ENCODE measurements at regions not wholly inside any gene's neighbourhood (a gene's known extent, or its start where the extent isn't known, plus 50 kb on each side); places are given as distances from the start of the nearest gene placed in this dataset.
"Not testable (repeated sequence)": the region's sequence is repeated elsewhere in the genome, so short reads cannot be mapped to it uniquely, and the experiment has no call there.

DNA sequence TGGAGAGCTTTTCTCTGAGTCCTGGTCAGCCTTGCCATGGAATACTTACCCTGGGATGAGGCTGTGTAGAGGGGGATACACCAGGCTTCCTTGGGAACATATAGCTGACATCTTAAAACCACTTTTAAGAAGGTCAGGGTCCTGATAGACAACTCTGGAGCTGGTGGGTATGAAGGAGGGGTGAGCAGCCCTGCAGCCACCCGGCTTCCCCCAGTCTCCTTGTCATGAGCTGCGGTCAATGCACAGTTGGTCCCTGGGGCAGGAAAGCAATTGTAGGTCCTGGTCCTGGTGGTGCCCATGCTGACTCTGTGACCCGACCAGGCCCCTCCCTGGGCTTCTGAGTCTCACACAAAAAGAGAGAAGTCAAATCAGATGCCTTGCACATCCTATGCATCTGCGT, 63.6 kb downstream of the MRPL36 start:
- Mint-ChIP-seq H3K4me3 (no peak overlapping the region), H3K27me3 (ENCODE audit: insufficient read depth) (peaks cover 23% of the 10 kb centered on the region), H3K9me3 (peaks cover 4% of the 10 kb centered on the region), H3K27ac (no peak overlapping the region), H3K4me1 (ENCODE audit: low read depth) (no peaks in the 10 kb centered on the region), H3K36me3 (ENCODE audit: low read depth) (no peaks in the 10 kb centered on the region)
- intact Hi-C loops (cut with micrococcal nuclease) = no loop called here
- DNase-seq (ENCODE audit: low spot score) = no peak

DNA sequence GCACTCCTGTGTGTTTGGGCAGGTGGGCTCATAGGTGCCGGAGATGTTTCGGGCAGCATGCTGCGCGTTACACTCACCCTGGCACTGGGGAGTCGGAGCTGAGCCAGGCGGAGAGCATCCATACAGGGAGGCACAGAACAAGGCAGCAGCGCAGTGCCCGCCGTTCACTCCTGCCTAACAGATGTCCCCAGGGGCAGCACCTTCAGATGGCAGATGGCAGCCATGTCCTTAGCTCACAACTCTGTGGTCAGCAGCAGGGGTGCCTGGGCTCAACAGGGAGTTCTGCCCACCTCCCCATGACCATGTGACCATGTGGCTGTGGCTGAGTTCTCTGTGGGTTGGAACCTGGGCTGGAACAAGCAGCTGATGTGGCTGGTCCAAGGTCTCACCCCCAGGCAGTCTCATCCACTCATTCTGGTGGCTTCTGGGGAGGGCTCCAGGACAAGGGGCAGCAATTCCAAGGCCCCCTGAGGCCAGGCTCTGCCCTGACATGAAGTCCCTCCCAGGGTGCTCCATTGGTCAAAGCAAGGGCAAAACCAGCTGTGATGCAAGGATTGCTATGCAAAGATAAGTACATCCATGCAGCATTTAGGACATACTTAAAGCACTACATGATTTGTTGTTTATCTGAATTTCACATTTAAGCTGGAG, 64.2 kb downstream of the MRPL36 start:
- Mint-ChIP-seq H3K27me3 (ENCODE audit: insufficient read depth) (peaks cover 17% of the 10 kb centered on the region), H3K27ac (no peak overlapping the region), H3K36me3 (ENCODE audit: low read depth) (no peaks in the 10 kb centered on the region), H3K4me1 (ENCODE audit: low read depth) (no peaks in the 10 kb centered on the region), H3K4me3 (no peak overlapping the region), H3K9me3 (no peaks in the 10 kb centered on the region)
- DNase-seq (ENCODE audit: low spot score) = no peak
- intact Hi-C loops (cut with micrococcal nuclease) = no loop called here

DNA sequence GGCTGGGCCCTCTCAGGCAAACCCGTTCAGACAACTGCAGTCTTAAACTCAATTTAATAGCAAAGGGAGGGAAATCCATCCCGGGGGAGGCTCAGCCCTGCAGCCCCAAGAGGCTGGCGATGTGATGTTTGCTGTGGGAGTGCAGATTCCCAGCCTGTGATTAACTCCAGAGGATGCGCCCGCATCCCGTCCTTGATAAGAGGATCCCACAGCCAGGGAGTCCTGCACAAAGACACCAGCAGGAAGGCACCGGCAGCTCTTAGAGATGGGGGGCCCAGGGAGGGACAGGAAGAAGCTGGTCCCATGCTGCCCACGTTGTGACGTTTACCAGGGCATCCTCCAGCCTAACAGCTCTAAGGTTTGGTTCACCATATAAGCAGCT, 64.7 kb downstream of the MRPL36 start:
- Mint-ChIP-seq H3K4me3 (no peak overlapping the region), H3K36me3 (ENCODE audit: low read depth) (no peaks in the 10 kb centered on the region), H3K27me3 (ENCODE audit: insufficient read depth) (peaks cover 12% of the 10 kb centered on the region), H3K4me1 (ENCODE audit: low read depth) (no peaks in the 10 kb centered on the region), H3K27ac (no peak overlapping the region), H3K9me3 (no peaks in the 10 kb centered on the region)
- intact Hi-C loops (cut with micrococcal nuclease) = no loop called here
- DNase-seq (ENCODE audit: low spot score) = no peak

DNA sequence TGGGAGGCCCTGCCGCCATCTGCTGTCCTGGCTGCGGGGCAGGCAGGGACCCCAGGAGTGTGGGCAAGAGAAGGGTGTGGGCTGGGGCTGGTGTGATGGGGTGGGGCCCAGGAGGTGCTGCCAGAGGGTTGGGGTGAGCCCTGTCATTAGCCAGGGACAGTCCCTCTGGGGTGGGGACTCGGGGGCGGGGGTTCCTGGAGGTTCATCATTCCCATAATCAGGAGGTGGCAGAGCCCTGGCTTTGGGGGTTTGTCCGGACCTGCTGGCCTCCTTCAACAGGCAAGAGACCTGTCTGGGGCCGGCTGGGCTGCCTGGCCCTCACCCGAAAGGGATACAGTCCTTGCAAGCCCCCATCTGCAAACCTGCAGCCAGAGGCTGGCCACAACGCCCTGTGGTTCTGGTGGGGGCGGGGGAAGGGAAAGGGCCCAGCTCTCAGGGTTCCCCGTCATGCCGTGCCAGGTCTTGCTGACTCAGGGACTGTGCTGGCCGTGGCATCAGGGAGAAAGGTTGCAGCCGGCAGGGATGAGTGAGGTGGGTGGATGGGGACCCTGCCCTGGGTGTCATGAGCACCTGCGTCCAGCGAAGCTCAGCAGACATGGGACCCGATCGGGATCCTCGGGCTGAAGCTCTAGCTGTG, 65.2 kb downstream of the MRPL36 start:
- intact Hi-C loops (cut with micrococcal nuclease) = no loop called here
- no peak overlapping the region for H3K27ac Mint-ChIP-seq
- H3K36me3 Mint-ChIP-seq (ENCODE audit: low read depth) = no peaks in the 10 kb centered on the region
- peaks cover 7% of the 10 kb centered on the region for H3K27me3 Mint-ChIP-seq (ENCODE audit: insufficient read depth)
- no peak overlapping the region for H3K4me3 Mint-ChIP-seq
- no peak for DNase-seq (ENCODE audit: low spot score)
- H3K9me3 Mint-ChIP-seq = no peaks in the 10 kb centered on the region
- H3K4me1 Mint-ChIP-seq (ENCODE audit: low read depth) = no peaks in the 10 kb centered on the region

DNA sequence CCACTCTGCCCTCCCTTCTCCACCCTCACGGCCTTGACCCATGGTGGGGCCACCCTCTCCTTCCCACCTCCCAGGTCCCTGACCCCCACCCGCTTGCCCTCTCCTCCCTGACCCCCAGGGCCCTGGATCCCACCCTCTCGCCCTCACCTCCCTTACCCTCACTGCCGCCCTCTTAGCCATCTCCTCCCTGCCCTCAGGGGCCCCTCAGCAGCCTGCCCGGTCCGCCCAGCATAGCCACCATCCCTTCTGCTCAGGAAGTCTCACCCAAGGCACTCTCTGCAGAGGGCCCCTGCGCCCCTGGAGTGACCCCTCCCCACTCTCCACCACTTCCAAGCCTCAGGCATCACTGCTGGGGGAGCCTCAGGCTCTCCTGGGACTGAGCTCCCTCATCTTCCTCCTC, 66.3 kb downstream of the MRPL36 start:
- intact Hi-C loops (cut with micrococcal nuclease) = no loop called here
- H3K27me3 Mint-ChIP-seq (ENCODE audit: insufficient read depth) = no peaks in the 10 kb centered on the region

DNA sequence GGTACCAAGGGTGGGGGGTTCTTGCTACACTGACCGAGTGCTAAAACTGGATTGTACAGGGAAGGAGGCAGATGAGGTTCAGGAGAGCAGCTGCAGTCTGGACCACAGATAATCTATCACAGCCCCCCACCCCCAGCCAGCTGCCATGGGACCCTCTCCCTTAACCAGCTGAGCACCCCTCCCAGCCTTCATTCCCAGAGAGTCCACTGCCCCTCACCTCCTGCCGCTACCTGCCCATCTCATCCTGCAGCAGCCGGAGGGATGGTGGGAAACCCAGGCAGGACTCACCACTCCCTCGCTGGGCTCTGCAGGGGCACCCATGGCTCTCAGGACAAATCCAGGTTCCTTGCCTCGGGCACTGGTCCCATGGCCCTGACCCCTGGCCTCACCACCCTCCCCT, 66.7 kb downstream of the MRPL36 start:
- no peaks in the 10 kb centered on the region for H3K36me3 Mint-ChIP-seq (ENCODE audit: low read depth)
- intact Hi-C loops (cut with micrococcal nuclease) = no loop called here
- no peak for DNase-seq (ENCODE audit: low spot score)

More for the DNA sequence above, 66.3 kb downstream of the MRPL36 start:
- Mint-ChIP-seq H3K4me1 (ENCODE audit: low read depth) (no peaks in the 10 kb centered on the region), H3K9me3 (no peaks in the 10 kb centered on the region), H3K27ac (no peak overlapping the region), H3K4me3 (no peak overlapping the region), H3K36me3 (ENCODE audit: low read depth) (no peaks in the 10 kb centered on the region)
- DNase-seq (ENCODE audit: low spot score) = no peak

DNA sequence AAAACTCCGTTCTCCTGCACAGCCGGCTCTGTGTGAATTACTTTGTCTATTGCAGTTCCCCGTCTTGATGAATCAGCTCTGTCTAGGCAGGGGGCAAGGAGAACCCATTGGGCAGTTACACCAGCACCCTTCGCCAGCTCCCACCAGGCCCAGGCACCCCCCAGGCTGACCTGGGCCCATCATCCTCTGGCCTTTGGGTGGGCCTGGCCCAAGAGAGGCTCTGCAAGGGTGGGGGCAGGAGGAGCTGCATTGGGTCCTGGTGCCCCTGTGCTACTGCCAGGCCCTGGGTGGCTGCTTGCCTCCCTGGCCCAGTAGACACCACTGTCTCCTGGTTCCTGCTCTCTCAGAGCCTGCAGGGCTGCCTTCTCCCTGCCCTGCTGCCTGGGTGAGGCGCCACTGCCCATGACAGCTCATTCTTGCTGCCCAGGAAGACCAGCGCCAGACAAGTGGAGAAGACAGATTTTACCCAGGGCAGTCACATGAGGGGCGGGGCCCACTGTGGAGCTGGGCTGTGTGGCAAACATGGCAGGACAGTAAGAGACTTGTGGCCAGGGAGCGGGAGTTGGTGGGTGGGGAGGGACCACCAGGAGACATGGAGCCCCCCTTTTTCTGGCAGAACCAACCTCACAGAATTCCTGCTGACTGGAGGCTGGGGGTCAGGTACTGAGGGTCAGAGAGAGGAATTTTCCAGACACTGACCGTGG, 67.2 kb downstream of the MRPL36 start:
- Mint-ChIP-seq H3K27me3 (ENCODE audit: insufficient read depth) (no peaks in the 10 kb centered on the region), H3K9me3 (no peaks in the 10 kb centered on the region), H3K36me3 (ENCODE audit: low read depth) (no peaks in the 10 kb centered on the region), H3K4me1 (ENCODE audit: low read depth) (no peaks in the 10 kb centered on the region), H3K4me3 (no peak overlapping the region), H3K27ac (no peak overlapping the region)
- no peak for DNase-seq (ENCODE audit: low spot score)
- intact Hi-C loops (cut with micrococcal nuclease) = no loop called here

More for the DNA sequence above, 66.7 kb downstream of the MRPL36 start:
- H3K4me1 Mint-ChIP-seq (ENCODE audit: low read depth) = no peaks in the 10 kb centered on the region
- H3K9me3 Mint-ChIP-seq = no peaks in the 10 kb centered on the region
- H3K27ac Mint-ChIP-seq = no peak overlapping the region
- H3K4me3 Mint-ChIP-seq = no peak overlapping the region
- no peaks in the 10 kb centered on the region for H3K27me3 Mint-ChIP-seq (ENCODE audit: insufficient read depth)

DNA sequence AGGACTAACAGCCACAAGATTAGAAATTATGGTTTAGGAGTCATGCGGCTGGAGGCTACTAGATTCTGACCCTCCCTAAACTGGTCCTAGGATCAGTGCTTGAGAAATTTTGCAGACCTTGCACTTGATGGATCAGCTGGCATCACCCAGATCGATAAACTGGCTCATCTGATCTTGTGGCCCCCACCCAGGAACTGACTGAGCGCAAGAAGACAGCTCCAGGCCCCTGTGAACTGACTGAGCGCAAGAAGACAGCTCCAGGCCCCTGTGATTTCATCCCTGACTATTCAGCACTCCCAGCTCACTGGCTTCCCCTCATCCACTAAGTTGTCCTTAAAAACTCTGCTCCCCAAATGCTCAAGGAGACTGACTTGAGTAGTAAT, 67.8 kb downstream of the MRPL36 start:
- H3K4me1 Mint-ChIP-seq (ENCODE audit: low read depth); H3K36me3 Mint-ChIP-seq (ENCODE audit: low read depth); intact Hi-C loops (cut with micrococcal nuclease); H3K9me3 Mint-ChIP-seq; H3K27ac Mint-ChIP-seq; H3K27me3 Mint-ChIP-seq (ENCODE audit: insufficient read depth); DNase-seq (ENCODE audit: low spot score); H3K4me3 Mint-ChIP-seq: not testable (repeated sequence)

DNA sequence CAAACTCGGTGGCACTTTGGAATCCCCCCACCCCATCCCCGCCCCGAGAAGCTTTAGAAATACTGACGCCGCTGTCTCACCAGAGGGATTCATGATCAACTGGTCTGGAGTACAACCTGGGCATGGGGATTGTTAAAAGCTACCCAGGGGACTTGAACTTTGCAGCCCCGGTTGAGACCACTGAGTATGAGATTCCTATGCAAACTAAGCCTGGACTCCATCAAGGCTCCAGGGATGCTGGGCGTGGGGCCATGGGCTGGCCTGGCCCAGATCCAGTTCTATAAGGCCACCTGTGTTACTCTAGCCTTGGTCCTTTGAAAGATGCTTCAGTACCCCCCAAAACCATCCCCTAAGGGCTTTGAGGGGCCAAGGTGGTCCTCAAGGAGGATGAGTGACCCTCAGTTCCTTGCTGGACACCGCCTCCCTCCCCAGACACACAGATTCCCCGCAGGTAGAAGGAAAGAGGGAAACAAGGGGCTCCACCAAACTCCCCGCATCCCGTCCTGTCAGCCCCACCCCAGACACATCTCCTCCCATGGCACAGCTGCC, 68.5 kb downstream of the MRPL36 start:
- Mint-ChIP-seq H3K4me3 (no peak overlapping the region), H3K36me3 (ENCODE audit: low read depth) (no peaks in the 10 kb centered on the region), H3K9me3 (no peaks in the 10 kb centered on the region), H3K4me1 (ENCODE audit: low read depth) (no peaks in the 10 kb centered on the region), H3K27ac (no peak overlapping the region), H3K27me3 (ENCODE audit: insufficient read depth) (no peaks in the 10 kb centered on the region)
- intact Hi-C loops (cut with micrococcal nuclease) = no loop called here
- DNase-seq (ENCODE audit: low spot score) = no peak

DNA sequence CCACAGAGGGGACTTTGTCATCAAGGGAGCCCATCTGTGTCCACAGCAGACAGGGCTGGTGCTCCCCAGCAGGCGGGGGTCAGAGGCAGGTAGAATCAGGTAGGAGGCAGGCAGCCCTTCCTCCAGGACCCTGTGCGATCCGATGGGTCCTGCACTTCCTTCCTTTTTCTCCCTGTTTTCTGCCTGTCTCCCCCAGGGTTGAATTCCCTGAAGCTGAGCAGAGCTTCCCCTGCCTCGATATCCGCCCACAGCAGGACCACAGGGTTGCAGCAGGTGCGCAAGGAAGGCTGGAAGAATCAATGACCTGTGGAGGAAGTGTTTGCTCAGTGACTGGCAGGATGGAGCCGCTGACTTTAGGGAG, 69.2 kb downstream of the MRPL36 start:
- H3K4me3 Mint-ChIP-seq = no peak overlapping the region
- no peaks in the 10 kb centered on the region for H3K27me3 Mint-ChIP-seq (ENCODE audit: insufficient read depth)
- H3K36me3 Mint-ChIP-seq (ENCODE audit: low read depth) = no peaks in the 10 kb centered on the region
- H3K27ac Mint-ChIP-seq = no peak overlapping the region
- intact Hi-C loops (cut with micrococcal nuclease) = no loop called here
- H3K9me3 Mint-ChIP-seq = no peaks in the 10 kb centered on the region
- DNase-seq (ENCODE audit: low spot score) = no peak
- H3K4me1 Mint-ChIP-seq (ENCODE audit: low read depth) = no peaks in the 10 kb centered on the region

DNA sequence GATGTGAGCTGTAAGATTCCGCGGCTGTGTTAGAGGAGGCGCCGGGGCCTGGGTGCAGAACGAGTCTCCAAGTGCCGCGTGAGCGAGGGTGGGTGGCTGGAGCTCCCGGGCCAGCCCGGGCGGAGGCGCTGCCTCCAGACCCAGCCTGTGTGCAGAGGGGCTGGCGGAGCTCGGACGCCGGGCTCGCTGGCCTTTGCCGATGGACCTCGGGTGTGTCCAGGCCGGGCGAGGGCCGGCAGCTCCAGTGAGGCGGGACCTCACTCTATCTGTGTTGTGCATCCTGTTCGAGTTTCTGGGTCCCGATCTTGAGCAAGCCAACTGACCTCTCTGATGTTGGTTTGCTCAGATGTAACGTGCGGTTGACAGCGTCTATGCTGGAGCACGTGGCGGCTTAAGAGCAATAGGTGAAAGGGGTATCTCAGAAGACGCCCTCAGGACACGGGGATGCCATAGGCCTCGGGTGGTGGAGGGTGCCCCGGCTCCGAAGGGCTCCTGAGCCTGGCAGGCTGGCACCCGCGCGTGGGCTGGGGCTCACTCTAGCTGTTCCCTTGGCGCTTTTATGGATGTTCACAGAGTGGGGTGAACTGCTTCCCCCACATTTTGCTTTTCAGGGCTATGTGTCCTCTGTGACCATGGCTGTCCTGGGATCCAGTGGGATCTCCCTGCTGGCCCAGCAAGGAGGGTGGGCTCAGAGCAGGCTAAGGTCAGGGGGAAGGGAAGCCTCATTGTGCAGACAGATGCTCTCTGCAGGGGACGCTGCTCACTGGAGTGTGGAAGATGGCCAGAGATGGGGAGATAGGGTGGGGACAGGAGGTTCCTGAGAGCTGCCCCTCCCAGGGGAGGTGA, 69.8 kb downstream of the MRPL36 start:
- no peaks in the 10 kb centered on the region for H3K9me3 Mint-ChIP-seq
- no peak overlapping the region for H3K27ac Mint-ChIP-seq
- DNase-seq (ENCODE audit: low spot score) = no peak
- no peaks in the 10 kb centered on the region for H3K27me3 Mint-ChIP-seq (ENCODE audit: insufficient read depth)
- no peak overlapping the region for H3K4me3 Mint-ChIP-seq
- H3K36me3 Mint-ChIP-seq (ENCODE audit: low read depth) = no peaks in the 10 kb centered on the region
- H3K4me1 Mint-ChIP-seq (ENCODE audit: low read depth) = no peaks in the 10 kb centered on the region
- intact Hi-C loops (cut with micrococcal nuclease) = no loop called here

DNA sequence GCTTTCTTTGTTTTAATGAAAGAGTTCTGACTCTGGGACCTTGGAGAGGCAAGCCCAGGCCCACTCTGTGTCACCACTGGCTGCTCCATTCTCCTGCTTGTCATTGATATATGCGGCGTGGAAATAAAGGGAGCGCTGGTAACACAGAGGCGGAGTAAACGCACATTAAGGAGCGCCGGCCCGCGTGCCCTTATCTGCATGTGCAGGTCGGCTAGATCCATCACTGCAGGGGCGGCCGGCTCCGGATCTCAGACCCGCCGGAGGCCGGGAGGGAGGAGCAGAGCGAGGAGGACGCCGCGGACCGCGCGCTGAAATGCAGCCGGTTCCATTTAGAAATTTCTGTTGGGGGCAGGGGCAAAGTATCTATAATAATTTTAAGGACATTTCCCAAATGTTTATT, 70.8 kb downstream of the MRPL36 start:
- DNase-seq (ENCODE audit: low spot score) = no peak
- Mint-ChIP-seq H3K4me1 (ENCODE audit: low read depth) (no peaks in the 10 kb centered on the region), H3K27ac (no peak overlapping the region), H3K4me3 (no peak overlapping the region), H3K9me3 (no peaks in the 10 kb centered on the region), H3K36me3 (ENCODE audit: low read depth) (no peaks in the 10 kb centered on the region), H3K27me3 (ENCODE audit: insufficient read depth) (no peaks in the 10 kb centered on the region)
- intact Hi-C loops (cut with micrococcal nuclease) = no loop called here

DNA sequence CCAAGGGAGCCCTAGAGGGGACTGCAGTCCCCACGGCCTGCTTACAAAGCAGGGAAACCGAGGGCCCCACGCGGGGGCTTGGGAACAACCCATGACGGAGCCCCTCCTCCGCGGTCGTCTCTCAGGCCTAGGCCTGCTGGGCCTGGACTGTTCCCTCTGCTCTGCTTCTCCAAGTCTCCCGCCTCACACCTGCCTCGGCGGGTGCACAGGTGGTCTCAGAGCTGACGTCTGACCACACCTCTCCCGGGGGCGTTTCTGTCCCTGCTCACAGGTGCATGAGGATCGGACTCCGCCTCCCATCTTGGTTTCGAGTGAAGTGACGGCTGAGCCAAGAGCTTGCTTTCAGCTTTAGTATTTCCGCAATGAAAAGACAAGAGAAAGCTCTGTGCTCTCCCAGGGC, 72.1 kb downstream of the MRPL36 start:
- DNase-seq (ENCODE audit: low spot score) = no peak
- Mint-ChIP-seq H3K4me1 (ENCODE audit: low read depth) (no peaks in the 10 kb centered on the region), H3K27ac (no peak overlapping the region), H3K36me3 (ENCODE audit: low read depth) (no peaks in the 10 kb centered on the region), H3K27me3 (ENCODE audit: insufficient read depth) (no peaks in the 10 kb centered on the region), H3K9me3 (no peaks in the 10 kb centered on the region), H3K4me3 (no peak overlapping the region)
- intact Hi-C loops (cut with micrococcal nuclease) = no loop called here
